ENCODE measurements at regions not wholly inside any gene's neighbourhood (a gene's known extent, or its start where the extent isn't known, plus 50 kb on each side); places are given as distances from the start of the nearest gene placed in this dataset.

DNA sequence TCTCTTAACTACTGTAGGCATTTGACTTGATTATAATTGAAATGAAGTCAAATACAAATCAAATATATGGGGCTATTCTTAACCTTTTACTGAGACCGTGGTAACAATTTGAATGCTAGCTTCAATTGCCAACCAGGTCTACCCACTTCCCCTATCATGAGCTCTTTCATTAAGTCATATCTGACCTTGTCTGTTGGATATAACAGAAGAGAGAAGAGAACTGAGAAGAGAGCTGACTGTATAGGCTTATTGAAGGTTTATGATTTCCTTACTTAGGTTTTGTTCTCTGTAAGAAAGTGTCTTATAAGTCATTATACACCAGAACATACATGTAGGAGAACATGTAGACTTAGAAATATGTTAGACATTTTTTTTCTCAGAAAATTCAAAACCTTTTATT is 549.4 kb downstream of the COL12A1 start:
- TF ChIP-seq, protein P1, sequence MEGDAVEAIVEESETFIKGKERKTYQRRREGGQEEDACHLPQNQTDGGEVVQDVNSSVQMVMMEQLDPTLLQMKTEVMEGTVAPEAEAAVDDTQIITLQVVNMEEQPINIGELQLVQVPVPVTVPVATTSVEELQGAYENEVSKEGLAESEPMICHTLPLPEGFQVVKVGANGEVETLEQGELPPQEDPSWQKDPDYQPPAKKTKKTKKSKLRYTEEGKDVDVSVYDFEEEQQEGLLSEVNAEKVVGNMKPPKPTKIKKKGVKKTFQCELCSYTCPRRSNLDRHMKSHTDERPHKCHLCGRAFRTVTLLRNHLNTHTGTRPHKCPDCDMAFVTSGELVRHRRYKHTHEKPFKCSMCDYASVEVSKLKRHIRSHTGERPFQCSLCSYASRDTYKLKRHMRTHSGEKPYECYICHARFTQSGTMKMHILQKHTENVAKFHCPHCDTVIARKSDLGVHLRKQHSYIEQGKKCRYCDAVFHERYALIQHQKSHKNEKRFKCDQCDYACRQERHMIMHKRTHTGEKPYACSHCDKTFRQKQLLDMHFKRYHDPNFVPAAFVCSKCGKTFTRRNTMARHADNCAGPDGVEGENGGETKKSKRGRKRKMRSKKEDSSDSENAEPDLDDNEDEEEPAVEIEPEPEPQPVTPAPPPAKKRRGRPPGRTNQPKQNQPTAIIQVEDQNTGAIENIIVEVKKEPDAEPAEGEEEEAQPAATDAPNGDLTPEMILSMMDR (IDR thresholded peaks at IDR 0.05), result no peak
- no peak for TF ChIP-seq POLR2A (IDR thresholded peaks at IDR 0.05)
